Ascending aorta (tissue), 2 donors: ENCODE measurements at regions not wholly inside any gene's neighbourhood (a gene's known extent, or its start where the extent isn't known, plus 50 kb on each side); places are given as distances from the start of the nearest gene placed in this dataset.

Experiments used
- DNase-seq, 2 donors: peaks; one replicate each; pipeline ENCODE4 v3.0.0-alpha.2; 2019; ENCODE audit warnings: low spot score in 2 of 2
- H3K27ac ChIP-seq, 2 donors: fragments of 200-600 bp; sonication (generic); one replicate each; pipeline ENCODE4 v1.5.1; 2016 to 2017; ENCODE audit warnings: mild to moderate bottlenecking in 1 of 2
- H3K27me3 ChIP-seq: fragments of 200-600 bp; sonication (generic); one replicate; pipeline ENCODE4 v1.5.1; 2017
- H3K36me3 ChIP-seq, 2 donors: fragments of 200-600 bp; sonication (generic); one replicate each; pipeline ENCODE4 v1.5.1; 2016
- H3K4me1 ChIP-seq, 2 donors: fragments of 200-600 bp; sonication (generic); one replicate each; pipeline ENCODE4 v1.5.1; 2016 to 2017; ENCODE audit warnings: mild to moderate bottlenecking in 1 of 2
- H3K4me3 ChIP-seq, 2 donors: fragments of 200-600 bp; sonication (generic); one replicate each; pipeline ENCODE4 v1.5.1; 2016 to 2017; ENCODE audit warnings: mild to moderate bottlenecking in 1 of 2
- H3K9me3 ChIP-seq, 2 donors: fragments of 200-600 bp; sonication (generic); one replicate each; pipeline ENCODE4 v1.5.1; 2016
- CTCF ChIP-seq, 3 experiments: fragments of 200-600 bp in 2 of 3; fragments of 450-650 bp in 1 of 3; sonication (generic) in 2 of 3; IDR thresholded peaks; one replicate each; pipeline ENCODE4 v1.5.1; 2016 to 2019; ENCODE audit warnings: antibody characterized with exemption in 3 of 3, mild to moderate bottlenecking in 1 of 3, moderate library complexity in 1 of 3
- intact Hi-C: fragments of 100-400 bp; cut with DNase I; formaldehyde crosslinking; loops from one replicate; pipeline ENCODE4 v1.15.1; 2023

- H3K9me3 ChIP-seq = no peaks in the 10 kb centered on the region
- intact Hi-C loops = no loop called here
- H3K27me3 ChIP-seq = no peaks in the 10 kb centered on the region
- H3K4me1 ChIP-seq = no peaks in the 10 kb centered on the region
- H3K27ac ChIP-seq = no peak overlapping the region
- H3K4me3 ChIP-seq = no peak overlapping the region
- no peak for TF ChIP-seq CTCF (IDR thresholded peaks at IDR 0.05)
- no peak for DNase-seq
- no peaks in the 10 kb centered on the region for H3K36me3 ChIP-seq
Observed at GRCh38 chr21:21969211-21969610, 971.0 kb downstream of the NCAM2 start.

- no peaks in the 10 kb centered on the region for H3K36me3 ChIP-seq
- no peak overlapping the region for H3K4me3 ChIP-seq
- no peak for TF ChIP-seq CTCF (IDR thresholded peaks at IDR 0.05)
- no peak for DNase-seq
- H3K27me3 ChIP-seq = no peaks in the 10 kb centered on the region
- intact Hi-C loops = no loop called here
- no peaks in the 10 kb centered on the region for H3K9me3 ChIP-seq
- H3K4me1 ChIP-seq = no peaks in the 10 kb centered on the region
- H3K27ac ChIP-seq = no peak overlapping the region
Observed at GRCh38 chr21:21971384-21971783, 973.2 kb downstream of the NCAM2 start.

GRCh38 chr21:21973806-21974205 is 975.6 kb downstream of the NCAM2 start:
- no peak for TF ChIP-seq CTCF (IDR thresholded peaks at IDR 0.05)
- intact Hi-C loops = no loop called here
- Histone ChIP-seq H3K4me3 (no peak overlapping the region), H3K9me3 (no peaks in the 10 kb centered on the region), H3K27me3 (no peaks in the 10 kb centered on the region), H3K36me3 (no peaks in the 10 kb centered on the region), H3K4me1 (no peaks in the 10 kb centered on the region), H3K27ac (no peak overlapping the region)
- DNase-seq = no peak

- no peak for TF ChIP-seq CTCF (IDR thresholded peaks at IDR 0.05)
- Histone ChIP-seq H3K27ac (no peak overlapping the region), H3K36me3 (no peaks in the 10 kb centered on the region), H3K9me3 (no peaks in the 10 kb centered on the region), H3K27me3 (no peaks in the 10 kb centered on the region), H3K4me1 (no peaks in the 10 kb centered on the region), H3K4me3 (no peak overlapping the region)
- intact Hi-C loops = no loop called here
- DNase-seq = no peak
Observed at GRCh38 chr21:21996891-21997290, 998.7 kb downstream of the NCAM2 start.

GRCh38 chr21:21997390-21998333 is 999.5 kb downstream of the NCAM2 start:
- Histone ChIP-seq H3K4me3 (no peak overlapping the region), H3K9me3 (no peaks in the 10 kb centered on the region), H3K36me3 (no peaks in the 10 kb centered on the region), H3K4me1 (no peaks in the 10 kb centered on the region), H3K27me3 (no peaks in the 10 kb centered on the region), H3K27ac (no peak overlapping the region)
- DNase-seq = no peak
- no peak for TF ChIP-seq CTCF (IDR thresholded peaks at IDR 0.05)
- intact Hi-C loops = no loop called here
